WTC11 (cell line): ENCODE measurements at regions not wholly inside any gene's neighbourhood (a gene's known extent, or its start where the extent isn't known, plus 50 kb on each side); places are given as distances from the start of the nearest gene placed in this dataset.

Source experiments
- ATAC-seq: fragments of 200-7000 bp; cut with Tn5 transposase; 2 replicates; pipeline ENCODE4 v1.10.0; 2021; ENCODE audit warnings: mild to moderate bottlenecking, moderate library complexity
- CTCF ChIA-PET: fragments of 300-600 bp; sonication (Branson Sonifier 250); formaldehyde crosslinking; loops from one replicate; lab custom pipeline; 2021; ENCODE audit warnings: antibody characterized with exemption; lab: Charles Lee
- POLR2A ChIA-PET: fragments of 350-600 bp; sonication (Branson Sonifier 250); formaldehyde crosslinking; loops from one replicate; lab custom pipeline; 2021; ENCODE audit warnings: antibody characterized with exemption; lab: Charles Lee
- DNase-seq: peaks from one replicate; pipeline ENCODE4 v3.0.0; 2021; ENCODE audit warnings: low spot score
- H3K27ac Mint-ChIP-seq: 2 replicates; pipeline ENCODE4 v1.8.0; 2021; ENCODE audit warnings: mixed read lengths
- H3K27me3 Mint-ChIP-seq: 2 replicates; pipeline ENCODE4 v1.8.0; 2021; ENCODE audit warnings: low read depth, mild to moderate bottlenecking, moderate library complexity, mixed read lengths
- H3K36me3 Mint-ChIP-seq: 2 replicates; pipeline ENCODE4 v1.8.0; 2021; ENCODE audit warnings: mixed read lengths
- H3K4me1 Mint-ChIP-seq: 2 replicates; pipeline ENCODE4 v1.8.0; 2022; ENCODE audit warnings: mixed read lengths
- H3K4me3 Mint-ChIP-seq: 2 replicates; pipeline ENCODE4 v1.8.0; 2021; ENCODE audit warnings: mild to moderate bottlenecking, moderate library complexity, mixed read lengths
- H3K9me3 Mint-ChIP-seq: 2 replicates; pipeline ENCODE4 v1.8.0; 2021; ENCODE audit warnings: mixed read lengths
- CBFB ChIP-seq: sonication (generic); formaldehyde crosslinking; IDR thresholded peaks from 2 replicates; pipeline ENCODE4 v1.8.1; 2022; ENCODE audit warnings: mild to moderate bottlenecking, low read depth, missing genetic modification reagents
- CREB1 ChIP-seq: sonication (generic); formaldehyde crosslinking; IDR thresholded peaks from 2 replicates; pipeline ENCODE4 v1.8.0; 2023; ENCODE audit warnings: mild to moderate bottlenecking, missing genetic modification reagents
- ELF4 ChIP-seq: sonication (generic); formaldehyde crosslinking; IDR thresholded peaks from 2 replicates; pipeline ENCODE4 v1.8.1; 2022; ENCODE audit warnings: low read depth, mild to moderate bottlenecking, moderate library complexity, missing genetic modification reagents
- EMX1 ChIP-seq: fragments of 250-450 bp; sonication (Bioruptor Pico); IDR thresholded peaks from 2 replicates; pipeline ENCODE4 v1.8.0; 2021; ENCODE audit warnings: mild to moderate bottlenecking
- ETV6 ChIP-seq: sonication (generic); formaldehyde crosslinking; IDR thresholded peaks from 2 replicates; pipeline ENCODE4 v1.8.1; 2022; ENCODE audit warnings: mild to moderate bottlenecking, missing genetic modification reagents
- FOXK1 ChIP-seq: sonication (generic); formaldehyde crosslinking; IDR thresholded peaks from 2 replicates; pipeline ENCODE4 v1.8.0; 2022; ENCODE audit warnings: mild to moderate bottlenecking, moderate library complexity, missing genetic modification reagents
- MAX ChIP-seq: sonication (generic); formaldehyde crosslinking; IDR thresholded peaks from 2 replicates; pipeline ENCODE4 v1.8.0; 2022; ENCODE audit warnings: mild to moderate bottlenecking, missing genetic modification reagents
- MXD4 ChIP-seq: fragments of 250-450 bp; sonication (Bioruptor Pico); IDR thresholded peaks from 2 replicates; pipeline ENCODE4 v1.8.0; 2021; ENCODE audit warnings: mild to moderate bottlenecking, moderate library complexity, borderline replicate concordance
- OVOL2 ChIP-seq: fragments of 250-450 bp; sonication (Bioruptor Pico); IDR thresholded peaks from 2 replicates; pipeline ENCODE4 v1.9.0; 2021; ENCODE audit warnings: mild to moderate bottlenecking, borderline replicate concordance
- SOX15 ChIP-seq: fragments of 250-450 bp; sonication (Bioruptor Pico); IDR thresholded peaks from 2 replicates; pipeline ENCODE4 v1.9.0; 2021; ENCODE audit warnings: mild to moderate bottlenecking
- SP1 ChIP-seq: sonication (generic); formaldehyde crosslinking; conservative IDR thresholded peaks from 2 replicates; pipeline ENCODE4 v1.8.1; 2022; ENCODE audit warnings: missing genetic modification reagents
- TEAD1 ChIP-seq: sonication (generic); formaldehyde crosslinking; IDR thresholded peaks from 2 replicates; pipeline ENCODE4 v1.8.0; 2022; ENCODE audit warnings: mild to moderate bottlenecking, missing genetic modification reagents
- TP53 ChIP-seq: sonication (generic); formaldehyde crosslinking; IDR thresholded peaks from 2 replicates; pipeline ENCODE4 v1.8.1; 2023; ENCODE audit warnings: mild to moderate bottlenecking, missing genetic modification reagents
- ZNF138 ChIP-seq: sonication (generic); formaldehyde crosslinking; conservative IDR thresholded peaks from 2 replicates; pipeline ENCODE4 v1.8.1; 2022; ENCODE audit warnings: mild to moderate bottlenecking, moderate library complexity, missing genetic modification reagents
- ZNF219 ChIP-seq: sonication (generic); formaldehyde crosslinking; IDR thresholded peaks from 2 replicates; pipeline ENCODE4 v1.8.0; 2023; ENCODE audit warnings: missing genetic modification reagents, mild to moderate bottlenecking, borderline replicate concordance
- ZNF671 ChIP-seq: fragments of 250-450 bp; sonication (Bioruptor Pico); IDR thresholded peaks from 2 replicates; pipeline ENCODE4 v1.8.0; 2021; ENCODE audit warnings: mild to moderate bottlenecking
- TF ChIP-seq, protein P1 (sequence below): sonication (generic); formaldehyde crosslinking; IDR thresholded peaks from 2 replicates; pipeline ENCODE4 v1.8.1; 2023; ENCODE audit warnings: mild to moderate bottlenecking, missing genetic modification reagents
- TF ChIP-seq, protein P2 (sequence below): sonication (generic); formaldehyde crosslinking; IDR thresholded peaks from 2 replicates; pipeline ENCODE4 v1.8.0; 2022; ENCODE audit warnings: mild to moderate bottlenecking, missing genetic modification reagents
- TF ChIP-seq, protein P3 (sequence below): sonication (generic); formaldehyde crosslinking; IDR thresholded peaks from 2 replicates; pipeline ENCODE4 v1.8.1; 2022; ENCODE audit warnings: missing genetic modification reagents, borderline replicate concordance
- TF ChIP-seq, protein P4 (sequence below): fragments of 250-450 bp; sonication (Bioruptor Pico); IDR thresholded peaks from 2 replicates; pipeline ENCODE4 v1.9.0; 2021; ENCODE audit warnings: mild to moderate bottlenecking

GRCh38 chr14:87492561-87492960 lies 500.4 kb downstream of the GALC start (continued):
- TF ChIP-seq ELF4 (no peak), ZNF671 (CRISPR knock-in tag) (no peak), MAX (CRISPR knock-in tag) (no peak)
- TF ChIP-seq, all 79 proteins: peak for 0

GRCh38 chr14:87491816-87492215 lies 501.2 kb downstream of the GALC start:
- no peaks in the 10 kb centered on the region for H3K36me3 Mint-ChIP-seq
- no peak overlapping the region for H3K27ac Mint-ChIP-seq
- DNase-seq (no peak), ATAC-seq (no peak)
- H3K27me3 Mint-ChIP-seq, result no peaks in the 10 kb centered on the region
- no peaks in the 10 kb centered on the region for H3K9me3 Mint-ChIP-seq
- POLR2A ChIA-PET, result no interaction called here
- TF ChIP-seq ETV6 (CRISPR knock-in tag) (no peak), TP53 (CRISPR knock-in tag) (no peak), ZNF219 (CRISPR knock-in tag) (no peak), CREB1 (CRISPR knock-in tag) (no peak), FOXK1 (CRISPR knock-in tag) (no peak), ZNF138 (no peak), SP1 (no peak), MXD4 (CRISPR knock-in tag) (no peak), OVOL2 (CRISPR knock-in tag) (no peak), CBFB (no peak), TEAD1 (CRISPR knock-in tag) (no peak), EMX1 (CRISPR knock-in tag) (no peak), SOX15 (CRISPR knock-in tag) (no peak)
- TF ChIP-seq, protein P1, sequence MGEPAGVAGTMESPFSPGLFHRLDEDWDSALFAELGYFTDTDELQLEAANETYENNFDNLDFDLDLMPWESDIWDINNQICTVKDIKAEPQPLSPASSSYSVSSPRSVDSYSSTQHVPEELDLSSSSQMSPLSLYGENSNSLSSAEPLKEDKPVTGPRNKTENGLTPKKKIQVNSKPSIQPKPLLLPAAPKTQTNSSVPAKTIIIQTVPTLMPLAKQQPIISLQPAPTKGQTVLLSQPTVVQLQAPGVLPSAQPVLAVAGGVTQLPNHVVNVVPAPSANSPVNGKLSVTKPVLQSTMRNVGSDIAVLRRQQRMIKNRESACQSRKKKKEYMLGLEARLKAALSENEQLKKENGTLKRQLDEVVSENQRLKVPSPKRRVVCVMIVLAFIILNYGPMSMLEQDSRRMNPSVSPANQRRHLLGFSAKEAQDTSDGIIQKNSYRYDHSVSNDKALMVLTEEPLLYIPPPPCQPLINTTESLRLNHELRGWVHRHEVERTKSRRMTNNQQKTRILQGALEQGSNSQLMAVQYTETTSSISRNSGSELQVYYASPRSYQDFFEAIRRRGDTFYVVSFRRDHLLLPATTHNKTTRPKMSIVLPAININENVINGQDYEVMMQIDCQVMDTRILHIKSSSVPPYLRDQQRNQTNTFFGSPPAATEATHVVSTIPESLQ (CRISPR knock-in tag), result no peak
- TF ChIP-seq, protein P2, sequence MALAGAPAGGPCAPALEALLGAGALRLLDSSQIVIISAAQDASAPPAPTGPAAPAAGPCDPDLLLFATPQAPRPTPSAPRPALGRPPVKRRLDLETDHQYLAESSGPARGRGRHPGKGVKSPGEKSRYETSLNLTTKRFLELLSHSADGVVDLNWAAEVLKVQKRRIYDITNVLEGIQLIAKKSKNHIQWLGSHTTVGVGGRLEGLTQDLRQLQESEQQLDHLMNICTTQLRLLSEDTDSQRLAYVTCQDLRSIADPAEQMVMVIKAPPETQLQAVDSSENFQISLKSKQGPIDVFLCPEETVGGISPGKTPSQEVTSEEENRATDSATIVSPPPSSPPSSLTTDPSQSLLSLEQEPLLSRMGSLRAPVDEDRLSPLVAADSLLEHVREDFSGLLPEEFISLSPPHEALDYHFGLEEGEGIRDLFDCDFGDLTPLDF (CRISPR knock-in tag), result no peak
- TF ChIP-seq, protein P3, sequence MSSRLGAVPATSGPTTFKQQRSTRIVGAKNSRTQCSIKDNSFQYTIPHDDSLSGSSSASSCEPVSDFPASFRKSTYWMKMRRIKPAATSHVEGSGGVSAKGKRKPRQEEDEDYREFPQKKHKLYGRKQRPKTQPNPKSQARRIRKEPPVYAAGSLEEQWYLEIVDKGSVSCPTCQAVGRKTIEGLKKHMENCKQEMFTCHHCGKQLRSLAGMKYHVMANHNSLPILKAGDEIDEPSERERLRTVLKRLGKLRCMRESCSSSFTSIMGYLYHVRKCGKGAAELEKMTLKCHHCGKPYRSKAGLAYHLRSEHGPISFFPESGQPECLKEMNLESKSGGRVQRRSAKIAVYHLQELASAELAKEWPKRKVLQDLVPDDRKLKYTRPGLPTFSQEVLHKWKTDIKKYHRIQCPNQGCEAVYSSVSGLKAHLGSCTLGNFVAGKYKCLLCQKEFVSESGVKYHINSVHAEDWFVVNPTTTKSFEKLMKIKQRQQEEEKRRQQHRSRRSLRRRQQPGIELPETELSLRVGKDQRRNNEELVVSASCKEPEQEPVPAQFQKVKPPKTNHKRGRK (CRISPR knock-in tag), result no peak
- TF ChIP-seq, protein P4, sequence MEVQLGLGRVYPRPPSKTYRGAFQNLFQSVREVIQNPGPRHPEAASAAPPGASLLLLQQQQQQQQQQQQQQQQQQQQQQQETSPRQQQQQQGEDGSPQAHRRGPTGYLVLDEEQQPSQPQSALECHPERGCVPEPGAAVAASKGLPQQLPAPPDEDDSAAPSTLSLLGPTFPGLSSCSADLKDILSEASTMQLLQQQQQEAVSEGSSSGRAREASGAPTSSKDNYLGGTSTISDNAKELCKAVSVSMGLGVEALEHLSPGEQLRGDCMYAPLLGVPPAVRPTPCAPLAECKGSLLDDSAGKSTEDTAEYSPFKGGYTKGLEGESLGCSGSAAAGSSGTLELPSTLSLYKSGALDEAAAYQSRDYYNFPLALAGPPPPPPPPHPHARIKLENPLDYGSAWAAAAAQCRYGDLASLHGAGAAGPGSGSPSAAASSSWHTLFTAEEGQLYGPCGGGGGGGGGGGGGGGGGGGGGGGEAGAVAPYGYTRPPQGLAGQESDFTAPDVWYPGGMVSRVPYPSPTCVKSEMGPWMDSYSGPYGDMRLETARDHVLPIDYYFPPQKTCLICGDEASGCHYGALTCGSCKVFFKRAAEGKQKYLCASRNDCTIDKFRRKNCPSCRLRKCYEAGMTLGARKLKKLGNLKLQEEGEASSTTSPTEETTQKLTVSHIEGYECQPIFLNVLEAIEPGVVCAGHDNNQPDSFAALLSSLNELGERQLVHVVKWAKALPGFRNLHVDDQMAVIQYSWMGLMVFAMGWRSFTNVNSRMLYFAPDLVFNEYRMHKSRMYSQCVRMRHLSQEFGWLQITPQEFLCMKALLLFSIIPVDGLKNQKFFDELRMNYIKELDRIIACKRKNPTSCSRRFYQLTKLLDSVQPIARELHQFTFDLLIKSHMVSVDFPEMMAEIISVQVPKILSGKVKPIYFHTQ (CRISPR knock-in tag), result no peak
- CTCF ChIA-PET, result no interaction called here
- peaks cover 19% of the 10 kb centered on the region for H3K4me1 Mint-ChIP-seq
- no peak overlapping the region for H3K4me3 Mint-ChIP-seq
